ENCODE measurements at regions not wholly inside any gene's neighbourhood (a gene's known extent, or its start where the extent isn't known, plus 50 kb on each side); places are given as distances from the start of the nearest gene placed in this dataset.

- TF ChIP-seq CTCF (conservative IDR thresholded peaks at IDR 0.05; ENCODE audit: low read depth, low read length) (no peak), POLR2A (IDR thresholded peaks at IDR 0.05; ENCODE audit: low read depth, low read length) (no peak), BHLHE40 (IDR thresholded peaks at IDR 0.05; ENCODE audit: low read depth, low read length) (no peak), RAD21 (IDR thresholded peaks at IDR 0.05; ENCODE audit: low read length) (no peak), FOS (IDR thresholded peaks at IDR 0.05; ENCODE audit: low read depth, low read length) (no peak), MAFK (IDR thresholded peaks at IDR 0.05; ENCODE audit: low read depth, low read length) (no peak), SMC3 (IDR thresholded peaks at IDR 0.05; ENCODE audit: low read depth, low read length) (no peak), USF2 (IDR thresholded peaks at IDR 0.05; ENCODE audit: low read depth, low read length) (no peak), MXI1 (IDR thresholded peaks at IDR 0.05; ENCODE audit: borderline replicate concordance, low read depth, low read length) (no peak), RFX5 (IDR thresholded peaks at IDR 0.05; ENCODE audit: low read depth, low read length) (no peak), MAZ (IDR thresholded peaks at IDR 0.05; ENCODE audit: borderline replicate concordance, low read depth, low read length) (no peak), NFE2L2 (IDR thresholded peaks at IDR 0.05; ENCODE audit: low read depth, low read length) (no peak)
Measured at GRCh38 chr16:55242667-55243066, 81.3 kb upstream of the IRX6 start.

Measured in IMR-90 (cell line).